Ectodermal cell (in vitro differentiated cells): ENCODE measurements at regions not wholly inside any gene's neighbourhood (a gene's known extent, or its start where the extent isn't known, plus 50 kb on each side); places are given as distances from the start of the nearest gene placed in this dataset.

Experiments used
- H3K27ac ChIP-seq: 2 replicates; pipeline ENCODE4 v1.7.0; 2013; ENCODE audit warnings: mild to moderate bottlenecking, low read depth, low read length; ENCODE audit not compliant: insufficient read depth, poor library complexity, severe bottlenecking
- H3K27me3 ChIP-seq: 2 replicates; pipeline ENCODE4 v1.7.0; 2013; ENCODE audit warnings: mild to moderate bottlenecking, low read length; ENCODE audit not compliant: insufficient read depth, control insufficient read depth, poor library complexity, severe bottlenecking
- H3K36me3 ChIP-seq: one replicate; pipeline ENCODE4 v1.7.0; 2013; ENCODE audit warnings: low read length; ENCODE audit not compliant: control insufficient read depth, insufficient read depth
- H3K4me1 ChIP-seq: one replicate; pipeline ENCODE4 v1.7.0; 2013; ENCODE audit warnings: low read length; ENCODE audit not compliant: control insufficient read depth, insufficient read depth
- H3K4me3 ChIP-seq: 2 replicates; pipeline ENCODE4 v1.7.0; 2013; ENCODE audit warnings: low read depth, low read length, control low read depth; ENCODE audit not compliant: insufficient read depth
- H3K9me3 ChIP-seq: 2 replicates; pipeline ENCODE4 v1.7.0; 2013; ENCODE audit warnings: mild to moderate bottlenecking, low read length, moderate library complexity; ENCODE audit not compliant: control insufficient read depth
- WGBS, 2 experiments: methylation state at CpG; one replicate each; pipeline ENCODE4 v1.1.7; 2013; ENCODE audit warnings: missing lambda C conversion rate in 2 of 2; 5-methylcytosine and 5-hydroxymethylcytosine counted together

- Histone ChIP-seq H3K27ac (no peak overlapping the region), H3K36me3 (no peaks in the 10 kb centered on the region), H3K4me1 (no peaks in the 10 kb centered on the region), H3K9me3 (no peaks in the 10 kb centered on the region), H3K27me3 (no peaks in the 10 kb centered on the region), H3K4me3 (no peak overlapping the region)
- 90 to 94% methylated on average over 5 to 6 of the region's 6 CpGs for WGBS, 2 experiments
These were observed 127.3 kb downstream of the DDX1 start for GRCh38 chr2:15718944-15719323.

DNA sequence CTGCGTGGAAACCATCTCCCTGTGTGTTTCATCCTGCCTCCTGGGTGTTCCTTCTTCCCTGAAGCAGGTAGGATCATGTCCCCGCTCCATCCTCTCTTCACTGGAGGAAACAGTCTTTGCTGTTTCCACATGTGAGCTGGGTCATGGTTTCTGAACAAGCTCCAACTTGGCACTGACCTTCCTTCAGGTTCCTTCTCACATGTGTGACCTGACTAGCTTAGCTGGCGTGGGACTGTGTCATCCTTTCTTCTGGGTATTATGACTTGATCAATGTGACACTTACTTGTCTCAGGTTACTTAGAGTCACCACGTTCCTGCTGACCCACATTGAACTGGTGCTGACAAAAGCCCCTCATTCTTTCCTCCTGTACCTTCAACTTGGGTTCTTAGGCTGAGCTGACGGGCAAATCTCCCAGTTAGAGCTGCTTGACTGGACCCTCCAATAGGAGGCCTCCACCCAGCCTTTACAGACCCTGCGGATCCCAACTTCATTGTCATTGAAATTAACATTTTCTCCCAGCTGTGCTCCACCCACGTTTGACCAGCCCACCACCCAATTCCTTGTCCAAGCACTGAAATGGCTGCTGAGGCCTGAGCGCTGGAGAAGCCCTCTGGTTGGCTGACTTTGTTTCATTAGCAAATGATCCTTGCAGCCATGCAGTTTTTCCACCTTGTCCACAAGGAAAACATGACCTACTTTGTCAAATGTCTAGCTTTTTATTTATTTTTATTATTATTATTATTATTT lies 128.1 kb downstream of the DDX1 start:
- 71 to 74% methylated on average over 8 of the region's 8 CpGs for whole genome bisulfite sequencing, 2 experiments
- Histone ChIP-seq H3K4me3 (no peak overlapping the region), H3K27me3 (no peaks in the 10 kb centered on the region), H3K36me3 (no peaks in the 10 kb centered on the region), H3K4me1 (no peaks in the 10 kb centered on the region), H3K27ac (no peak overlapping the region), H3K9me3 (no peaks in the 10 kb centered on the region)

DNA sequence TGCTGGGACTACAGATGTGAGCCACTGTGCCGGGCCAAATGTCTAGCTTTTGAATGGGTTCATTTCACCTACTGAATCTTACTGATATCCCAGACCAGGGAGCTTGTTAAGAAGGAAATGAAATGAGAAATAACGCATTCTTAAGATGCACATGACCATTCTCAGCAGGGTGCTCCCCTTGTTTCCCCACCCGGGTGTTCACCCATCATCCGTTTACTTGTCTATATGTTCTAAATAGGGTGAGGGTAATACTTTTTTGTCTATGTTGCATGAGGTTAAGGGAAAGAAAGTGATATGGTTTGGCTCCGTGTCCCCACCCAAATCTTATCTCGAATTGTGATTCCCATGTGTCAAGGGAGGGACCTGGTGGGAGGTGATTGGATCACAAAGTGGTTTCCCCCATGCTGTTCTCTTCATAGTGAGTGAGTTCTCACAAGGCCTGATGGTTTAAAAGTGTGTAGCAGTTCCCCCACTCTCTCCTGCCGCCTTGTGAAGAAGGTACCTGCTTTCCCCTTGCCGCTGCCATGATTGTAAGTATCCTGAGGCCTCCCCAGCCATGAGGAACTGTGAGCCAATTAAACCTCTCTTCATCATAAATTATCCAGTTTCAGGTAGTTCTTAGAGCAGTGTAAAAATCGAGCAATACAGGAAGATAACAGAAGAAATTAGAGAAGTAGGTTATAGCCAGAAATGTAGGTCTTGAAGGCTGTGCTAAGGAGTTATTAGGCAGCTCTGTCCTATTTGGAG lies 129.1 kb downstream of the DDX1 start:
- WGBS, 2 experiments = 93 to 95% methylated on average over 9 of the region's 9 CpGs
- Histone ChIP-seq H3K27me3 (no peaks in the 10 kb centered on the region), H3K36me3 (no peaks in the 10 kb centered on the region), H3K9me3 (no peaks in the 10 kb centered on the region), H3K4me3 (no peak overlapping the region), H3K27ac (no peak overlapping the region), H3K4me1 (no peaks in the 10 kb centered on the region)

DNA sequence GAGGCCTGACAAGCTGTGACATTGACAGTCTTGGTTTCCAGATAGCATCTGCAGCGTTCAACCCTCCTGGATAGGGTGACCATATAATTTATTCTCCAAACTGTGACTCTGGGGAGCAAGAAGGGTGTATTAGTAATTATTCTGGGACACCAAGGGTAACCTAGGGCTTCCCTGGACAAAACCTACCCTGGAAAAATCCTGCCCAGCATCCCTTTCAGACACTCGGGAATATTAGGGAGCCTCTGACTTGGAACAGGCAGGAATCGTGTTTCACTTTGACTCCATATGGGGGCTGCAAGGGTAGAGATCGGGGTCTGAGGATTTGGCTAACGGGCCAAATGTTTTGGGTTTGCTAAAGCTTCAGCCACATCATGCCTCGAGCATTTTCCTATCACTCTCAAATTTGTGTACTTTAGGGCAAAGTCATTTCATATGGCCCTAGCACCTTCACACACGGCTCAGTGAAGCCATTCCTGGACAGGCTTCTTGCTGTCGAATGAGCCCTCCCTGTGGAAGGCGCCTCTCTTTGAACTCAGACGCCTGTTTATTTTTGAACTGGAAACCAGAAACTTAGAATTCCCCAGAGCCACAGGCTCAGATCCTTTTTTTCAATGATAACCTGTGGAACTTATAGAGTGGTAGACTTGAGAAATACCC lies 129.9 kb downstream of the DDX1 start:
- Histone ChIP-seq H3K36me3 (no peaks in the 10 kb centered on the region), H3K27me3 (no peaks in the 10 kb centered on the region), H3K4me3 (no peak overlapping the region), H3K9me3 (no peaks in the 10 kb centered on the region), H3K27ac (no peak overlapping the region), H3K4me1 (no peaks in the 10 kb centered on the region)
- 91 to 92% methylated on average over 10 of the region's 10 CpGs for WGBS, 2 experiments

GRCh38 chr2:15722980-15723379 lies 131.3 kb downstream of the DDX1 start:
- no peak overlapping the region for H3K27ac ChIP-seq
- H3K4me3 ChIP-seq = no peak overlapping the region
- no peaks in the 10 kb centered on the region for H3K9me3 ChIP-seq
- no peaks in the 10 kb centered on the region for H3K36me3 ChIP-seq
- H3K4me1 ChIP-seq = peaks cover under 1% of the 10 kb centered on the region
- WGBS, 2 experiments = 93 to 97% methylated on average over 3 of the region's 3 CpGs
- H3K27me3 ChIP-seq = no peaks in the 10 kb centered on the region

GRCh38 chr2:15724235-15724634 lies 132.6 kb downstream of the DDX1 start:
- 93% methylated on average over 6 of the region's 6 CpGs for WGBS, 2 experiments
- no peaks in the 10 kb centered on the region for H3K36me3 ChIP-seq

DNA sequence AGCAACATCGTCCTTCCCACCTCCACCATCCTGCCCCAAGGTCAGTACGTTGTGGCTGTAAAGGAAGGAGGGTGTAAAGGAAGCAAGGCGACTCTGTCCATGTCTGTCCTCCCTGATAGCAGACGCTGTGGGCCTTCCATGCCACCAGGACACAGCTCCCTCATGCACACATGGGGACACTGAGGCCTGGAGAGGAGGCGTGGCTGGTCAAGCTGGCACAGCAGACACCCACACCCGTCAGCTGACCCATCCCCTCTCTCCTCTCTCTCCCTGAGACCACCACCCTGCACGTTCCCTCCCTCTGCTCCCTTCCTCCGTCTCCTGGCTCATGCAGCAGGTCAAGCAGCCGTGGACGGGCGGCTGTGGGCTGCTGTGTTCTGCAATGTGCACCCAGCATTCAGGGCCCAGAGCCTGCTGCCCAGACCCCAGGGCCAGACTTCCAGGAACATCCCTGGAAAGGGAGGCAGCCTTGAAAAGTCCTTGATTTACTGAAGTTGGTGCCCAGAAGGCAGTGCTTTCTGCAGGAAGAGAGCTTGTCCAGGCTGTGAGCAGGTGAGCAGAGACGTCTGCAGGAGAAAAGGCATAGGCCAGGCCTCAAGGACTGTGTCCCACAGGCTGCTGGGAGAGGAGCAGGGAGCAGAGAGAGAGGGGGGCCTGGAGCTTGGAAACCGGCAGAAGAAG lies 133.6 kb downstream of the DDX1 start:
- no peaks in the 10 kb centered on the region for H3K36me3 ChIP-seq
- no peaks in the 10 kb centered on the region for H3K9me3 ChIP-seq
- no peak overlapping the region for H3K4me3 ChIP-seq
- 88 to 92% methylated on average over 11 to 13 of the region's 13 CpGs for WGBS, 2 experiments
- no peak overlapping the region for H3K27ac ChIP-seq
- H3K4me1 ChIP-seq = peaks cover 3% of the 10 kb centered on the region
- H3K27me3 ChIP-seq = no peaks in the 10 kb centered on the region

More at GRCh38 chr2:15724235-15724634, 132.6 kb downstream of the DDX1 start:
- Histone ChIP-seq H3K4me1 (peaks cover 3% of the 10 kb centered on the region), H3K4me3 (no peak overlapping the region), H3K27me3 (no peaks in the 10 kb centered on the region), H3K9me3 (no peaks in the 10 kb centered on the region), H3K27ac (no peak overlapping the region)

DNA sequence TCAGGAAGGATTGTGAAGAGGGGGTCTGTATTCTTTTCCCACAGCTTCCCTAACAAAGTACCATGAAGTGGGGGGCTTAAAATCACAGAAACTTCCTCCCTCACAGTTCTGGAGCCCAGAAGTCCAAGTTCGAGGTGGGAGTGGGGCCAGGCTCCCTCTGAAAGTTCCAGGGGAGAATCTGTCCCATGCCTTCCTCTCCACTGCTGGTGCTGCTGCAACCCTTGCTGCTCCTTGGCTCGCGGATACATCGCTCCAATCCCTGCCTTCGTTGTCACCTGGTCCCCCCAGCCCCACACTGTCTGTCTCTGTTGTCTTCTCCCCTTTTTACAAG lies 134.1 kb downstream of the DDX1 start:
- 95 to 98% methylated on average over 5 of the region's 5 CpGs for WGBS, 2 experiments
- H3K9me3 ChIP-seq = no peaks in the 10 kb centered on the region
- no peak overlapping the region for H3K27ac ChIP-seq
- peaks cover 7% of the 10 kb centered on the region for H3K4me1 ChIP-seq
- H3K27me3 ChIP-seq = no peaks in the 10 kb centered on the region
- H3K36me3 ChIP-seq = no peaks in the 10 kb centered on the region
- H3K4me3 ChIP-seq = no peak overlapping the region

DNA sequence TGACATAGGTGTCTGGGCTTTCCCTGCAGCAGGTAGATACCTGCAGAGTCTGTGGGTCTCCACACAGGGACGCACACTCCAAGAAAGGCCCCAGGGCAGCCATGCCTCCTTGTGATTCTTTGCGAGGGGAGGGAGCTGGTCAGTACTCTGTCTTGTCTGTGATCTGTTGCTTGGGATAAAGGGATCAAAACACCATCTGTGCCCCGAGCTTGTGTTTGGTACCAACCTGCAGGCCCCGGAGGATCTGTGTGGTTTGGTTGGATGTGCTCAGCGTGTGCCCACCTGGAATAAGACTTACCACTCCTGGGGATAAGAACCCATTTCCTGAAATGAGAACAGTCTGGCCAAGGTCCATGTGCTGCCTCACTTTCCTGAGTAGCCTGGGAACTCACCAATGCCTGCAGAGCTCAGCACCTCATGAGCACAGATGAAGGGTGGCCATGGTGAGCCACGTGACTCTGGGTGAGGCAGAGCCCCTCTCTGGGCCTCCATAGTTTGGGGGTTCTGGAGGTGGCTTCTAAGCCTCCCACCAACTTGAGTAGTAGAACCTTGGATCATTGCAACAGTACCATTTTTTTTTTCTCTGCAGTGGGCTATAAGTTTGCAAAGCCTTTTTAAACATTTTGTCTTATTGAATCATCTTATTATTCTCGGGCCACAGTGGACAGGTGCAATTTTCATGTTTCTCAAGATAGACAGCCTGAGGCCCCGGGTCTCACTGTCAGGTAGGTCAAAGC lies 134.8 kb downstream of the DDX1 start:
- no peaks in the 10 kb centered on the region for H3K27me3 ChIP-seq
- H3K36me3 ChIP-seq = no peaks in the 10 kb centered on the region
- 93 to 95% methylated on average over 8 of the region's 8 CpGs for WGBS, 2 experiments
- H3K4me3 ChIP-seq = no peak overlapping the region
- H3K4me1 ChIP-seq = peaks cover 7% of the 10 kb centered on the region
- H3K27ac ChIP-seq = no peak overlapping the region
- H3K9me3 ChIP-seq = no peaks in the 10 kb centered on the region
